ENCODE measurements at regions not wholly inside any gene's neighbourhood (a gene's known extent, or its start where the extent isn't known, plus 50 kb on each side); places are given as distances from the start of the nearest gene placed in this dataset.
"Not testable (repeated sequence)": the region's sequence is repeated elsewhere in the genome, so short reads cannot be mapped to it uniquely, and the experiment has no call there.

- Mint-ChIP-seq H3K4me1 (ENCODE audit: unreplicated experiment) (no peaks in the 10 kb centered on the region), H3K4me3 (ENCODE audit: unreplicated experiment) (no peak overlapping the region), H3K9me3 (ENCODE audit: unreplicated experiment) (peaks cover 5% of the 10 kb centered on the region), H3K36me3 (ENCODE audit: low read depth, unreplicated experiment) (no peaks in the 10 kb centered on the region), H3K27ac (ENCODE audit: unreplicated experiment) (no peak overlapping the region), H3K27me3 (ENCODE audit: unreplicated experiment) (peaks cover 2% of the 10 kb centered on the region)
- no peak for DNase-seq (ENCODE audit: low spot score)
- no peak for TF ChIP-seq CTCF (IDR thresholded peaks at IDR 0.05; ENCODE audit: unreplicated experiment)
These were observed 998.7 kb downstream of the NCAM2 start for GRCh38 chr21:21996891-21997290.

- Mint-ChIP-seq H3K27me3 (ENCODE audit: unreplicated experiment) (peaks cover 2% of the 10 kb centered on the region), H3K9me3 (ENCODE audit: unreplicated experiment) (peaks cover 8% of the 10 kb centered on the region), H3K36me3 (ENCODE audit: low read depth, unreplicated experiment) (no peaks in the 10 kb centered on the region), H3K4me1 (ENCODE audit: unreplicated experiment) (no peaks in the 10 kb centered on the region), H3K4me3 (ENCODE audit: unreplicated experiment) (no peak overlapping the region), H3K27ac (ENCODE audit: unreplicated experiment) (no peak overlapping the region)
- no peak for DNase-seq (ENCODE audit: low spot score)
- TF ChIP-seq CTCF (IDR thresholded peaks at IDR 0.05; ENCODE audit: unreplicated experiment), result no peak
These were observed 999.5 kb downstream of the NCAM2 start for GRCh38 chr21:21997390-21998333.

- Mint-ChIP-seq H3K27me3 (ENCODE audit: unreplicated experiment) (no peaks in the 10 kb centered on the region), H3K4me3 (ENCODE audit: unreplicated experiment) (no peak overlapping the region), H3K36me3 (ENCODE audit: low read depth, unreplicated experiment) (no peaks in the 10 kb centered on the region), H3K27ac (ENCODE audit: unreplicated experiment) (no peak overlapping the region), H3K4me1 (ENCODE audit: unreplicated experiment) (no peaks in the 10 kb centered on the region), H3K9me3 (ENCODE audit: unreplicated experiment) (no peaks in the 10 kb centered on the region)
- no peak for TF ChIP-seq CTCF (IDR thresholded peaks at IDR 0.05; ENCODE audit: unreplicated experiment)
- no peak for DNase-seq (ENCODE audit: low spot score)
These were observed 1021.6 kb downstream of the NCAM2 start for GRCh38 chr21:22019766-22020165.

- H3K36me3 Mint-ChIP-seq (ENCODE audit: low read depth, unreplicated experiment), result no peaks in the 10 kb centered on the region
- no peak overlapping the region for H3K27ac Mint-ChIP-seq (ENCODE audit: unreplicated experiment)
- H3K4me3 Mint-ChIP-seq (ENCODE audit: unreplicated experiment), result no peak overlapping the region
- no peak for DNase-seq (ENCODE audit: low spot score)
- no peaks in the 10 kb centered on the region for H3K4me1 Mint-ChIP-seq (ENCODE audit: unreplicated experiment)
- no peaks in the 10 kb centered on the region for H3K27me3 Mint-ChIP-seq (ENCODE audit: unreplicated experiment)
- no peak for TF ChIP-seq CTCF (IDR thresholded peaks at IDR 0.05; ENCODE audit: unreplicated experiment)
- H3K9me3 Mint-ChIP-seq (ENCODE audit: unreplicated experiment), result no peaks in the 10 kb centered on the region
These were observed 1022.0 kb downstream of the NCAM2 start for GRCh38 chr21:22020221-22020620.

GRCh38 chr21:22023896-22024295 lies 1025.7 kb downstream of the NCAM2 start:
- H3K36me3 Mint-ChIP-seq (ENCODE audit: low read depth, unreplicated experiment); H3K4me3 Mint-ChIP-seq (ENCODE audit: unreplicated experiment); H3K27ac Mint-ChIP-seq (ENCODE audit: unreplicated experiment); DNase-seq (ENCODE audit: low spot score); H3K4me1 Mint-ChIP-seq (ENCODE audit: unreplicated experiment); H3K9me3 Mint-ChIP-seq (ENCODE audit: unreplicated experiment); H3K27me3 Mint-ChIP-seq (ENCODE audit: unreplicated experiment): not testable (repeated sequence)

Measured in endothelial cell (in vitro differentiated cells).